Heart right ventricle (tissue), 16 donors: ENCODE measurements at regions not wholly inside any gene's neighbourhood (a gene's known extent, or its start where the extent isn't known, plus 50 kb on each side); places are given as distances from the start of the nearest gene placed in this dataset.
A peak's percentile ranks its signal among the peaks of the same experiment; 100 is the strongest.

Source experiments
- ATAC-seq, 8 donors: fragments of 200-7000 bp; cut with Tn5 transposase; one replicate each; pipeline ENCODE4 v1.9.1; 2020; ENCODE audit warnings: mild to moderate bottlenecking in 8 of 8, moderate library complexity in 8 of 8, moderate number of reproducible peaks in 1 of 8
- DNase-seq, 2 donors: peaks; one replicate each; pipeline ENCODE4 v3.0.0-alpha.2; 2020
- H3K27ac ChIP-seq, 10 donors: fragments of 200-600 bp; sonication (generic) in 2 of 10; one replicate each; pipeline versions ENCODE4 v1.5.0 to v1.8.0; 2020 to 2022; ENCODE audit warnings: mild to moderate bottlenecking in 3 of 10
- H3K27me3 ChIP-seq, 7 donors: fragments of 200-600 bp; one replicate each; pipeline ENCODE4 v1.8.0; 2021 to 2022; ENCODE audit warnings: mild to moderate bottlenecking in 2 of 7
- H3K36me3 ChIP-seq, 9 donors: fragments of 200-600 bp; sonication (generic) in 1 of 9; one replicate each; pipeline versions ENCODE4 v1.5.0 to v1.8.0; 2020 to 2022; ENCODE audit warnings: mild to moderate bottlenecking in 2 of 9
- H3K4me1 ChIP-seq, 9 donors: fragments of 200-600 bp; sonication (generic) in 1 of 9; one replicate each; pipeline versions ENCODE4 v1.5.0 to v1.8.0; 2020 to 2022; ENCODE audit warnings: mild to moderate bottlenecking in 4 of 9
- H3K4me3 ChIP-seq, 10 donors: fragments of 200-600 bp; sonication (generic) in 2 of 10; one replicate each; pipeline versions ENCODE4 v1.5.0 to v1.8.0; 2020 to 2022; ENCODE audit warnings: mild to moderate bottlenecking in 7 of 10, moderate library complexity in 2 of 10
- H3K9me3 ChIP-seq, 11 donors: fragments of 200-600 bp in 10 of 11; sonication (generic) in 2 of 11; one replicate each; pipeline versions ENCODE4 v1.5.0 to v1.8.0; 2013 to 2022; ENCODE audit warnings: mild to moderate bottlenecking in 2 of 11, control low read depth in 1 of 11, moderate library complexity in 1 of 11
- CTCF ChIP-seq, 9 donors: fragments of 200-600 bp; sonication (generic) in 2 of 9; IDR thresholded peaks; one replicate each; pipeline versions ENCODE4 v1.5.0 to v1.8.0; 2021 to 2022; ENCODE audit warnings: antibody characterized with exemption in 9 of 9, mild to moderate bottlenecking in 5 of 9, moderate library complexity in 1 of 9
- WGBS, 2 donors: extraction: QIAGEN DNeasy Blood & Tissue Kit; methylation state at CpG; one replicate each; pipeline ENCODE4 v1.1.7; 2013; ENCODE audit warnings: inconsistent platforms in 1 of 2; 5-methylcytosine and 5-hydroxymethylcytosine counted together
- intact Hi-C, 10 donors: fragments of 100-400 bp; cut with DNase I; formaldehyde crosslinking; loops; one replicate each; pipeline versions ENCODE4 v1.11.1 to v1.14.2; 2022
- donor health status: Arrhythmogenic right ventricular cardiomyopathy.
- donor health status: ischemic (EF 13 %, LVEDD 7.1; RV severe dilation, severe dysfunction).
- donor health status: healthy with polysubstance abuse.
- donor health status: DM: no; HTN: yes; CAD: no.
- donor health status: DM: no; HTN: no; CAD: no.
- donor health status: ischemic (EF 25% LVEDD 6.9; RV normal size, moderate dysfunction).
- donor health status: ischemic (EF 25% LVEDD 5.7; RV mildly dilated, moderate dysfunction).
- donor health status: healthy.
- donor health status: DM: yes; HTN: yes; CAD: no.
- donor health status: Ischemic cardiomyopathy.
- donor health status: ischemic (EF 35%, LVEDD 5.7; RV mildly dilated, moderate dysfunction).
- donor health status: nonischemic (EF 11% LVEDD 7.7; RV severe dilation, severe dysfunction).
- donor health status: DM: yes; HTN: yes; CAD: no.
- donor health status: PGD.
- donor health status: ischemic (EF 29% LVEDD 5.4; RV normal size, mild dysfunction).
- donor health status: nonischemic (EF 23%, LVEDD 6.1; RV moderate dilation, normal function).

GRCh38 chr3:64739971-64740631, 52.3 kb upstream of the ADAMTS9 start:
- no peaks in the 10 kb centered on the region for H3K27me3 ChIP-seq
- DNase-seq = no peak
- H3K27ac ChIP-seq = no peak overlapping the region
- intact Hi-C loops = no loop called here
- 83 to 88% methylated on average over 11 of the region's 11 CpGs for WGBS, 2 donors
- H3K4me3 ChIP-seq = no peak overlapping the region
- no peak for TF ChIP-seq CTCF (IDR thresholded peaks at IDR 0.05)
- peaks cover 0 to 11% (median 0%) of the 10 kb centered on the region in 9 donors for H3K4me1 ChIP-seq
- no peaks in the 10 kb centered on the region for H3K9me3 ChIP-seq
- H3K36me3 ChIP-seq = no peaks in the 10 kb centered on the region
- peak in 5 of 8 donors; percentile 34 to 63 (median 40) for ATAC-seq
